GM12878 (cell line): ENCODE measurements at regions not wholly inside any gene's neighbourhood (a gene's known extent, or its start where the extent isn't known, plus 50 kb on each side); places are given as distances from the start of the nearest gene placed in this dataset.

ENCODE experiments used
- IKZF1 ChIP-seq: fragments of 450-650 bp; conservative IDR thresholded peaks from 2 replicates; pipeline ENCODE4 v1.6.1; 2017; ENCODE audit warnings: antibody characterized with exemption, mild to moderate bottlenecking
- POLR2A ChIP-seq: IDR thresholded peaks from 2 replicates; pipeline ENCODE4 v1.6.1; 2011; ENCODE audit warnings: low read depth, mild to moderate bottlenecking, low read length
- RB1 ChIP-seq: fragments of 450-650 bp; formaldehyde crosslinking; IDR thresholded peaks from 2 replicates; pipeline ENCODE4 v1.6.1; 2017; ENCODE audit warnings: mild to moderate bottlenecking, borderline replicate concordance
- TARDBP ChIP-seq: IDR thresholded peaks from 2 replicates; pipeline ENCODE4 v1.6.1; 2016; ENCODE audit warnings: borderline replicate concordance
- ZNF384 ChIP-seq: IDR thresholded peaks from 2 replicates; pipeline ENCODE4 v1.6.1; 2012; ENCODE audit warnings: low read depth, mild to moderate bottlenecking, low read length, improper control_type of control experiment, borderline replicate concordance

DNA sequence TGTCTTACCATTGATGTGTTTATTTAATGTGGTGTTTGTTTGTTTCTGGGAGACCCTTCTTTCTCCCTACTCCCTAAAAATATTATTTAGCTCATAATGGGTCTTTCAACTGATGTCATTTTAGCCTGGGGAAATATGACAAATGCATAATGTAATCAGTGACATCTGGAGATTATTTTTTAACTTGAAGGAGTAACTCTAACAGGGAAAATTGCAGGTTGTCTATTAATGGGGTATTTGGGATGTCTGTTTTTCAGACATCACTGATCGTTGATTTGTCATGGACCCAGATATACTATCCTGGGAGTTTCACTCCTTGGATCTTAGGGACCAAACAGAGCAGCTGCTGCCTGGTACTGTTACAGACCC, 230.4 kb downstream of the LOXHD1 start (continued):
- TF ChIP-seq TARDBP (no peak), IKZF1 (no peak), ZNF384 (no peak), POLR2A (no peak), RB1 (no peak)
